ENCODE measurements at regions not wholly inside any gene's neighbourhood (a gene's known extent, or its start where the extent isn't known, plus 50 kb on each side); places are given as distances from the start of the nearest gene placed in this dataset.

DNA sequence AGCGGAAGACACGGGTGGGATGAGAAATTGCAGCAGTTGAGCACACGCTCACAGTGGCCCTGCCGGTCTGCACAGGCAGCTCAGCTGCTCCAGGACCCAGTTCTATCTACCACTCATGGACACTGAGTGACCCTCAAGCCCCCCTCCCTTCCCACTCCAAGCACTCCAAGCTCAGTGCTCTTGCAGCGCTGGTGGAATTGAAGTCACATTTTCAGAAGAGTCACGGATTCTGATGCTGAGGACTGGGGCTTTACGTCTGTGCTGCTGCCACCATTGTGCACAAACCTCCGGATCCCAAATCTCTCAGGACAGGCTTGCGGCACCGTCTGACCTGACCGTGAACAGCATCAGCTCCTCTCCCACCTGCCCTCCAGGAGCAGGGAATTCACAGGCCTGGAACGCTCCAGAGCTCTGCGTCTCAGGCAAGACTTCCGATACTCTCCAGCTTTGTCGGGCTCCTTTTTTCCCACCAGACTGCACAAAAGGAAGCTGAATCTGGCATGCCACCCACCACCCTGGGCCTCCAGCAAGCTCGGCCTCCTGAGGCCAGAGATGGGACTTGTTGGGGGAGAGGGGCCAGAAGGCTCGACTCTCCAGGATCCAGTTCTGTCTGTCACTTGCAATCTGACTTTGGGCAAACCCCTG lies 213.1 kb upstream of the RTL1 start:
- in situ Hi-C loops (cut with MboI; ENCODE audit: low sequenced_read_pairs): no loop called here

DNA sequence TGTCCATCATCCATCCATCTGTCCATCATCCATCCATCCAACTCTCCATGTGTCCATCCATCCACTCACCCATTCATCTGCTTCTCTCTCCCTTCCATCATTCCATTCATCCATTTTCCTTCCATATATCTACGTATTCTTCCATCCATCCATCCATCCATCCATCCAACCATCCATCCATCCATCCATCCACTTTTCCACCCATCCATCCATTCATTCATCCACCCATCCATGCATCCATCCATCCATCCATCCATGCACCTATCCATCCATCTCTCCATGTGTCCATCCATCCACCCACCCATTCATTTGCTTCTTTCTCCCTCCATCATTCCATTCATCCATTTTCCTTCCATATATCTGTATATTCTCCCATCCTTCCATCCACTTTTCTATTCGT lies 214.0 kb upstream of the RTL1 start:
- in situ Hi-C loops (cut with MboI; ENCODE audit: low sequenced_read_pairs): no loop called here

- in situ Hi-C loops (cut with MboI; ENCODE audit: low sequenced_read_pairs): no loop called here
Observed at GRCh38 chr14:101118233-101118632, 214.7 kb upstream of the RTL1 start.

DNA sequence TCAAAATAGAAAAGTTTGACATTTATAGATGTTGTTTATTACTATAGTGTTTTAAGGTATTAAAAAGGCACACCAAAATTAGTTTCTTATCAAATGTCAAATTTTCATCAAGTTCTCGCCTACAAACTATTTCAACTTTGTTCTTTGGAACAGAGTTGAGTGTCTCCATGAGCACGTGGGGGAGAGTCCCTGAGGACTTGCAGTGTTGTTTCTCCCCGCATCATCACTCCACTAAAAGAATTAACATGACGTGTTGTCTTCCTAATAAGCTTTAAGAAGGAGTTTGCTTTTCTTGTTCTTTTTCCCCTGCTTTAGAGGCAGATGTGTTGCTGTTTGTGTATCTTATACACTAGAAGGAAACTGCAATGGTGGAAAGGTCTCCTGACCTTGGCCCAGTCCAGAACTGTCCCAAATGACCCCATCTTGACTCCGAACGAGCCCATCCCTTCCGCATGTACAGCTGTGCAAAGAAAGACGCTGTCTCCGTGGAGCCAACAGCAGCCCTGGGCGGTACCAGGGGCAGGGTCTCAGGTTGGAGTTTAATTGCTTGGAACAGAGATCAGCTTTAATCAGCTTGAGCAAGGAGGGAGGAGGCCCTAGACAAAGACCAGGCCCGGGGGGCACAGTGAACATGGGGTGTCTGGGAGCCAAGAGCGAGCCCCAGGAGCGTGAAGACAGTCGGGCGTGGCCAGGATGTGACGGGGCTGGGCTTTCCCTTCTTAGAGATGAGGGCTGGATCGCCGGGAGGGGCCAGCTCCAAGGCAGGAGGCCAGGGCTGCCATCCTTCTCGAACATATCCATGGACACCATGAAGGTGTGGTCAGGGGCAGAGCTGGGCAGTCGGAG lies 215.4 kb upstream of the RTL1 start:
- in situ Hi-C loops (cut with MboI; ENCODE audit: low sequenced_read_pairs): no loop called here

GRCh38 chr14:101119830-101120571 lies 216.5 kb upstream of the RTL1 start:
- in situ Hi-C loops (cut with MboI; ENCODE audit: low sequenced_read_pairs): no loop called here

- in situ Hi-C loops (cut with MboI; ENCODE audit: low sequenced_read_pairs): no loop called here
Observed at GRCh38 chr14:101120641-101121507, 217.4 kb upstream of the RTL1 start.

GRCh38 chr14:101121508-101122139 lies 218.1 kb upstream of the RTL1 start:
- in situ Hi-C loops (cut with MboI; ENCODE audit: low sequenced_read_pairs): no loop called here

- in situ Hi-C loops (cut with MboI; ENCODE audit: low sequenced_read_pairs): no loop called here
Observed at GRCh38 chr14:101122237-101123141, 219.0 kb upstream of the RTL1 start.

DNA sequence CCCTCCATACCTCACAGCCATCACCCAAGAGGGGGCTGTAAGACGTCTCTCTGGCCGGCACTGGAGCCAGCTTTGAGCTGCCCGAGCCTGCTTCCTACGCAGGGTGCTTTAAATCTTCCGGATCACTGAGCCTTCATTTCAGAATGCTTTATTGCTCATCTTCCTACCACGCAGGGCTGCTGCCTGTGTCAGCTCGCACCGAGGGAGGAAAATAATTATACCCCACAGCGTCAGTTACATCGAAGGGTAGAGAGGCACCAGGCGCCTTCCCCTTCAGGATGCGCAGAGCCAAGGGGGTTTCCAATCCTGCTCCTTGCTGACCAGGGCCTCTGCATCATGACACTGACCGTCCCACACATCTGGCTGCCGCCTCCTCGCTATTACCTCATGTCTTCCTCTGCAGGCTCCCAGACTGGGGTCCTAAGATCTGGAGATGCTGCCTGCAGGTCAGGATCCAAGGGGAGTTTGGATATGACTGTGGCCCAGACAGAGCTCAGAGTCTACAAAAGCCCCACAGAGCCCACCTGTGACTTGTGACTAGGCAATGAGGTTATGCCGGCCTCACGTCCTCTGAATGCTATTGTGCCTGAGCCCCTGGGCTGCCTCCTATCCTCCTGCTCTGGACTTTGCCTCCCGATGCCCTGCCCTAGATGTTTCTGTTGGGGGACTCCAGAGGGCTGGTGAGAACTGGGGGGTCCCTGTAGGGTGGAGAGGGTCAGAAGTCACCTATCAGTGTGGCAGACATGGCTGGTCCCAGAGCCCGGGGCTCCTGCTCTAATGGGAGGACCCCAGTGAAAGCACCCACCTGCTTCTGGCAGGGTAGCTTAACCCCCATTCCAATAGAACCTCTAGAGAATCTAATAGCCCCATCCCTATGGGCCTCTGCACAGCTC lies 220.3 kb upstream of the RTL1 start:
- in situ Hi-C loops (cut with MboI; ENCODE audit: low sequenced_read_pairs): no loop called here

DNA sequence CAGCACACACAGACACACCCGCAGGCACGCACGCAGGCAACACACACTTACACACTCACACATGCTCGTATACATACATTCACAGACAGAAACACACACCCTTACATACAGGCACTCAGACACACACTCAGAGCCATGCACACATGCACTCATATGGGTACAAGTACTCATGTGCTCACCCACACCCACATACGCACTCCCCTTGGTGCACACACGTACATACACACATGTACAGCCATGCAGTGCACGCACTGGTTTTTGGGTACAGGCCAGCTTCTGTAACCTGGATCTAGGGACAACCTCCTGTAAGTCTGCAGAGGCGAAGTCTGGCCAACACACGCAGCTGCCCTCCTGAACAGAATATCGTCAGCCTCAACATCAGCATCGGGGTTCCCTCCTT lies 221.3 kb upstream of the RTL1 start:
- in situ Hi-C loops (cut with MboI; ENCODE audit: low sequenced_read_pairs): no loop called here

DNA sequence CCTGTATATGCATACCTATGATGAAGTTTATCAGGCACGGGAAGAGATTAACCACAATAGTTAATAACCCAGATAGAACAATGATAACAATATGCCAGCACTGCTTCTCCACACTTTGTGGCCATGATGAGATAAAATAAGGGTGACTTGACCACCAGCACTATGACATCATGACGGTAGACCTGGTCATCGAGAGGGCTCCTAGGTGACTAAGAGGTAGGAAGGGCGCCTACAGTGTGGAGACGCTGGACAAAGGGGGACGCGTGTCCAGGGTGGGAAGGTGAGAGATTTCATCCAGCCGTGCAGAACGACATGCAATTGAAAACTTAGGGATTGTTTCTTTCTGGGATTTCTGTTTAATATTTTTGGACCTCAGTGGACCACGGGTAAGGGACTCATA lies 221.8 kb upstream of the RTL1 start:
- in situ Hi-C loops (cut with MboI; ENCODE audit: low sequenced_read_pairs): no loop called here

DNA sequence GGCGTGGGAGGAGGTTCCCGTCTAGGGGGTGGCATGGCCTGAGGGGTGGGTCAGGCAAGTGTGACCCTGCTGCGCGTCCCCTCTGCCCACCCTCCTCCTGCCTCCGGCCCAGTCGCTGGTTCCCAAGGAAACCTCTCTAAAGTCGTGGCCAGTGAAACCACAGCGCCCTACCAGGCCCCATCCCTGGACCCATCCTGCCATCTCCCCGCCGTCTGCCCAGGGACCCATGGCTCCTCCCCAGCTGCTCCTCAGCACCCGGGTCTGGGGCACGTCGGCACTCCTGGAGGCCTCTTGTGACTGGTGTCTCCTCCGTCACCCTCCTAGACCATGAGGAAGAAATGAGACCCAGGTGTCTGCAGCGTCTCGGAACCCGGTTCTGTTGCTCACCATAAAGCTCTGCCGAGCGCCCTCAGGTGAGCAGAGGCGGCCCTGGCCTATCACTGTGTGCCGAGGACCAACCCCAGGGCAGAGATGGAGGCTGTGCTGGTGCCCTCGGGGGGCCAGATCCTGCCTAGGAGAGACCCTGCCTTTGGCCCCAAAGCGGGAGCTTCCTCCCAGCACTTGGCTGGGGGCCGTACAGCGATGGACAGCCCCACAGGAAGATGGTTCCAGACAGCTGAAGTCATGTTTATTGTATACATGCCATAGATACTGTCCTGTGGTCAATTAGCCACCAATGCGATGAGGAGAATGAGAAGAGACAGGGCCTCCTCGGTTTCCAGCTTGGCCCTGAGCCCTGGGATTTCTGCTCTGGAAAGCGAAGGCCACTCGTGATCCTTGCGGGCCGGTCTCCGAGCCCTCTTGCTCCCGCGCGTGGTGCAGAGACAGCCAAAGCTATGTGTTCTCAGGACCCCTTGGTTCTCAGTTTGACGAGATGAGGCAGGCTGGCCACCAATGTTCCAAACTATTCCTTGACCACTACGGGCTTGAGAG lies 222.5 kb upstream of the RTL1 start:
- in situ Hi-C loops (cut with MboI; ENCODE audit: low sequenced_read_pairs): no loop called here

DNA sequence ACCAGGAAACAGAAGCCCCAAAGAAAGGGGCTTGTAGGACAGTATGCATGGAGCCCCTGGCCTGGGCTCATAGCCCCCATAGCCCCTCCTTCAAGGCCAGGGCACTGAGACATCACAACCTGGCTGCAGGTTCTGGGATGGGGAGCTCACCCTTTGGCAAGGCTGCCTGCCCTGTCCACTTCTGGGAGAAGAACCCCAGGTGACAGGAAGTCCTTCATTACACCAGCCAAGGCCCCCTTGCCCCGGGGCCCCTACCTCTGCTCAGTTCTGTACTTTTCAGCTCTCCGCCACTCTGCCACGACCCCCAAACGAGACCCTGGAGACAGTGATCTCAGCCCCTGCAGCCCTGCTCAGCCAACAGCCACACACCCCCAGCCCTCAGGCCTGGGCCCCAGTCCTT lies 223.2 kb upstream of the RTL1 start:
- in situ Hi-C loops (cut with MboI; ENCODE audit: low sequenced_read_pairs): no loop called here

DNA sequence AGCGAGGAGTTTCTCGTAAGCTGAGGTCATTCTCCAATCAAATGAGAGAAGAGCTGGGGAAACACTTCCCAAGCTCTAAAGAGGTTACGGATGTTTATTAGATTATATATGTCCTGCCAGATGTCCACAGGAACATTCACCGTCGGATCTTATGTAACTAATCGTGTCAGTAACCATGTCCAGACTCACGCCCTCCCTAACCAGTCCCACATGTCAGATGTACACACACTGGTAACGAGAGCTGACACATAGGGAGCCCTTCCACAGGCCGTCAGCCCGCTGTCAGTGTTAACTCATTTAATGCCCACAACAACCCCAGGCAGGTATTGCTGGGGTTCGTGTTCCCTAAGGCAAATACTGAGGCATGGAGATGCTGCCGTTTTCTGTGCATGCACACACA lies 223.7 kb upstream of the RTL1 start:
- in situ Hi-C loops (cut with MboI; ENCODE audit: low sequenced_read_pairs): no loop called here

- in situ Hi-C loops (cut with MboI; ENCODE audit: low sequenced_read_pairs): no loop called here
Observed at GRCh38 chr14:101128478-101129321, 225.2 kb upstream of the RTL1 start.

DNA sequence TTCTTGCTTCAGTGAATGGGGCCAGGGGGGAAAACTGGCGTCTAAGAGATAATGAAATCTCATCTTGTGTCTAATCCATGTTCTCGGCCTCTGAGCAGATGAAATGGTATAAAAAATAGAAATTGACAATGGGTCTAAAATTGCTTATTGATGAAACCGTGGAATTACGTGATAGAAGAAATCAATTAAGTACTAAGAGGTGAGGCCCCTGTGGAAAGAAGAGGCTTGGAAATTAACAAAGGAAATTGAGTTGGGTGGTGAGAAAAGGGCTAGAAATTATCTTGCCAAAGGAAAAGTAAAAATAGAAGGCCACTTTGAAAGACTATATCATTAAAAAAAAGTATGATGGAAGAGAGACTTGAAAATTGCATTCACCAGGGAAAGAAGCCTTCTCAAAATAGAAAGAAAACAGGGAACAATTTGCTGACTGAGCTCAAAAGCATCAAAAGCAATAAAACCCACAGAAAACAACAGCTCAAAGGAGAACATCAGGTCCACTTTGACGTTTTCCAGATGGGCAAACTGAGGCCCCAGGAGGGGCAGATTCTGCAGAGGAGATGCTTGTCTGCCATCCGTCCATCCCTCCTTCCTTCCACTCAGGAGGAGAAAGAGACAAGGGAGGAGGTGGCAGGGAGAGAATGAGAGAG lies 226.1 kb upstream of the RTL1 start:
- in situ Hi-C loops (cut with MboI; ENCODE audit: low sequenced_read_pairs): no loop called here

Measured in HL-60/S4 treated with phorbol 12-myristate 13-acetate at 8.2 ng/mL for 4 days and 3 days (cell line).